ENCODE measurements at regions not wholly inside any gene's neighbourhood (a gene's known extent, or its start where the extent isn't known, plus 50 kb on each side); places are given as distances from the start of the nearest gene placed in this dataset.

GRCh38 chr10:62453274-62453673, 79.1 kb downstream of the ZNF365 start:
- no peaks in the 10 kb centered on the region for H3K27me3 Mint-ChIP-seq (ENCODE audit: insufficient read depth)
- H3K4me3 ChIP-seq (ENCODE audit: low read length) = no peak overlapping the region
- 89 to 93% methylated on average over 3 of the region's 3 CpGs for WGBS, 2 experiments (ENCODE audit: insufficient coverage in 1 of 2, insufficient read length in 1 of 2)
- no peaks in the 10 kb centered on the region for H3K9me3 Mint-ChIP-seq
- no peak for TF ChIP-seq CTCF (conservative IDR thresholded peaks at IDR 0.05)
- no peak overlapping the region for H3K27ac ChIP-seq (ENCODE audit: low read depth, low read length)
- no peaks in the 10 kb centered on the region for H3K4me1 Mint-ChIP-seq
- no peak overlapping the region for H3K27ac Mint-ChIP-seq
- no peak overlapping the region for H3K4me3 Mint-ChIP-seq
- no peaks in the 10 kb centered on the region for H3K4me1 ChIP-seq (ENCODE audit: control insufficient read depth, insufficient read depth, low read length)
- DNase-seq = no peak
- H3K9ac ChIP-seq (ENCODE audit: extremely low read depth, low read length, poor library complexity, severe bottlenecking) = no peak overlapping the region
- H3K27me3 ChIP-seq (ENCODE audit: control insufficient read depth, insufficient read depth, low read length, poor library complexity, severe bottlenecking) = no peaks in the 10 kb centered on the region
- no peaks in the 10 kb centered on the region for H3K36me3 ChIP-seq (ENCODE audit: control insufficient read depth, insufficient read depth, low read length)
- no peaks in the 10 kb centered on the region for H3K36me3 Mint-ChIP-seq (ENCODE audit: low read depth)
- H3K9me3 ChIP-seq (ENCODE audit: control insufficient read depth, low read length) = no peaks in the 10 kb centered on the region

GRCh38 chr10:62454687-62455397, 80.7 kb downstream of the ZNF365 start:
- no peaks in the 10 kb centered on the region for H3K4me1 ChIP-seq (ENCODE audit: control insufficient read depth, insufficient read depth, low read length)
- Mint-ChIP-seq H3K9me3 (no peaks in the 10 kb centered on the region), H3K27ac (no peak overlapping the region), H3K36me3 (ENCODE audit: low read depth) (no peaks in the 10 kb centered on the region), H3K27me3 (ENCODE audit: insufficient read depth) (peaks cover 2% of the 10 kb centered on the region), H3K4me3 (no peak overlapping the region), H3K4me1 (no peaks in the 10 kb centered on the region)
- H3K36me3 ChIP-seq (ENCODE audit: control insufficient read depth, insufficient read depth, low read length) = no peaks in the 10 kb centered on the region
- H3K27me3 ChIP-seq (ENCODE audit: control insufficient read depth, insufficient read depth, low read length, poor library complexity, severe bottlenecking) = no peaks in the 10 kb centered on the region
- H3K4me3 ChIP-seq (ENCODE audit: low read length) = no peak overlapping the region
- no peaks in the 10 kb centered on the region for H3K9me3 ChIP-seq (ENCODE audit: control insufficient read depth, low read length)
- TF ChIP-seq CTCF (conservative IDR thresholded peaks at IDR 0.05) = no peak
- H3K9ac ChIP-seq (ENCODE audit: extremely low read depth, low read length, poor library complexity, severe bottlenecking) = no peak overlapping the region
- DNase-seq = no peak
- WGBS, 2 experiments (ENCODE audit: insufficient coverage in 1 of 2, insufficient read length in 1 of 2) = 88% methylated on average over 3 of the region's 3 CpGs; no CpG with 5 or more reads in 1 of the 2 experiments
- no peak overlapping the region for H3K27ac ChIP-seq (ENCODE audit: low read depth, low read length)

DNA sequence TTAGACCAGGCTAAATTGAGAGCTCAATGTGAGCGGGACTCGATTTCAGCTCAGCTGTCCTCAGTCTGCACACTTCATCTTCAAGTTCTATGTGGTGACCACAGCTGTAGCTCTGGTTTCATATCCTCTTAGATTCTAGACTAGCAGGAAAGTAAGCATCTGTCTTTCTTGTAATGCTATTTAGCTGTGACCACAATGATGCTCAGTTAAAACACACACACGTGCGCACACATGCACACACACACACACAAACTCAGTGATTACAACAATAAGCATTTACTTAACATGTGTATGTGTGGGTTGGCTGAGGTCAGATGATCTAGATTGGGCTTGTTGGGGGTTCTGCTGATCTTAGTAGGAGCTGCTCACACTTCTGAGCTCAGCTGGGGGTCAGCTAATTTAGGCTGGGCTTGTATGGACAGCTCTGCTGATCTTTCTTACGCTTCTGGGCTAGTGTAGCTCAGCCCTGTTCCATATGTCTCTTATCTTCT, 82.5 kb downstream of the ZNF365 start:
- peaks cover 2% of the 10 kb centered on the region for H3K27me3 Mint-ChIP-seq (ENCODE audit: insufficient read depth)
- no peak overlapping the region for H3K4me3 Mint-ChIP-seq
- TF ChIP-seq CTCF (conservative IDR thresholded peaks at IDR 0.05) = no peak
- Histone ChIP-seq H3K4me3 (ENCODE audit: low read length) (no peak overlapping the region), H3K27me3 (ENCODE audit: control insufficient read depth, insufficient read depth, low read length, poor library complexity, severe bottlenecking) (no peaks in the 10 kb centered on the region), H3K36me3 (ENCODE audit: control insufficient read depth, insufficient read depth, low read length) (no peaks in the 10 kb centered on the region), H3K9ac (ENCODE audit: extremely low read depth, low read length, poor library complexity, severe bottlenecking) (no peak overlapping the region), H3K9me3 (ENCODE audit: control insufficient read depth, low read length) (no peaks in the 10 kb centered on the region), H3K27ac (ENCODE audit: low read depth, low read length) (no peak overlapping the region), H3K4me1 (ENCODE audit: control insufficient read depth, insufficient read depth, low read length) (no peaks in the 10 kb centered on the region)
- H3K9me3 Mint-ChIP-seq = no peaks in the 10 kb centered on the region
- no peak for DNase-seq
- 95 to 100% methylated on average over 3 to 5 of the region's 5 CpGs for WGBS, 2 experiments (ENCODE audit: insufficient coverage in 1 of 2, insufficient read length in 1 of 2)
- no peaks in the 10 kb centered on the region for H3K4me1 Mint-ChIP-seq
- H3K36me3 Mint-ChIP-seq (ENCODE audit: low read depth) = no peaks in the 10 kb centered on the region
- no peak overlapping the region for H3K27ac Mint-ChIP-seq

Measured in endodermal cell (in vitro differentiated cells).